ENCODE measurements at regions not wholly inside any gene's neighbourhood (a gene's known extent, or its start where the extent isn't known, plus 50 kb on each side); places are given as distances from the start of the nearest gene placed in this dataset.

GRCh38 chr3:64924961-64925360, 237.2 kb upstream of the ADAMTS9 start:
- TF ChIP-seq CTCF (IDR thresholded peaks at IDR 0.05; ENCODE audit: insufficient read depth, missing control alignments): no peak
- DNase-seq (ENCODE audit: insufficient read length, low spot score): no peak
- peak; percentile 60 for FAIRE-seq

DNA sequence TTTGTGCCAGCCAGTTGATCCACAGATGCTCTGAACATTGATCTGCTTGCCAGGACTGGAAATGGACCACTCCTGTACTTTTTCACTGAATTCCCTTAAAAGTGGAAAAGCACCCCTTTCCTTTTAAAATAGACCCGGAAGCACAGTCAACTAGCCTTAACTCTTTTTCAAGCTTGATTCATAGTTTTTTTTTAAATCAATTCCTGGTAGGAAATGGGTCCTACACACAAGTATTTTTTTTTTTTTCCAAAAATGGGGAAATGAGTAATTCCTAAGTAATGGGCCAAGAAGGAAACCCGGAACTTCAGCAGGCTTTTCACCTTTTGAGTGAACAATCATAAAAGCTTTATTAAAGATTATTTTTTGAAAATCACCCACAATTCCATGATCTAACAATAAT, 234.4 kb upstream of the ADAMTS9 start:
- DNase-seq (ENCODE audit: insufficient read length, low spot score) (no peak), FAIRE-seq (no peak)
- TF ChIP-seq CTCF (IDR thresholded peaks at IDR 0.05; ENCODE audit: insufficient read depth, missing control alignments): no peak

GRCh38 chr3:64921281-64922065, 233.7 kb upstream of the ADAMTS9 start:
- no peak for DNase-seq (ENCODE audit: insufficient read length, low spot score)
- no peak for FAIRE-seq

DNA sequence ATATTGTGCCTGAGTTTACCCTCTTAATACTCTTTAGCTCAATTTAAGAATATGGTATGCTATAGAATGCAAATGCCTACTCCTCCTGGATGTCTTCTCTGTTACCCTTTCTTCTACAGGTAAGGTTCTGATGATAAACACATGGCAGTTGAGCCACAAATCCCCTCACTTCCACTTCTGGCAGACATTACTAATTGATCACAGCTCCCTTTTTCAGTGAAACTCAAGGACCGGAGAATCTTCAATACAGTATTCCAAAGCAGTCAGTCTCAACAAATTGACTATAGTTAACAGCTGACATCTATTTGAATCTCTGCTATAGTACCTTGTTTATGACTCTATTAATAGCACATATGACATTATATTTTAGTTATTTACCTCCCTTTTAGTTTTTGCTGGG, 232.1 kb upstream of the ADAMTS9 start:
- TF ChIP-seq CTCF (IDR thresholded peaks at IDR 0.05; ENCODE audit: insufficient read depth, missing control alignments): no peak
- no peak for DNase-seq (ENCODE audit: insufficient read length, low spot score)
- no peak for FAIRE-seq

More at GRCh38 chr3:64921281-64922065, 233.7 kb upstream of the ADAMTS9 start:
- TF ChIP-seq CTCF (IDR thresholded peaks at IDR 0.05; ENCODE audit: insufficient read depth, missing control alignments): no peak

GRCh38 chr3:64918989-64919388, 231.2 kb upstream of the ADAMTS9 start:
- DNase-seq (ENCODE audit: insufficient read length, low spot score) (no peak), FAIRE-seq (no peak)
- no peak for TF ChIP-seq CTCF (IDR thresholded peaks at IDR 0.05; ENCODE audit: insufficient read depth, missing control alignments)

- peak; percentile 67 for FAIRE-seq
- DNase-seq (ENCODE audit: insufficient read length, low spot score): no peak
- no peak for TF ChIP-seq CTCF (IDR thresholded peaks at IDR 0.05; ENCODE audit: insufficient read depth, missing control alignments)
These were observed 230.2 kb upstream of the ADAMTS9 start for GRCh38 chr3:64917914-64918453.

- no peak for TF ChIP-seq CTCF (IDR thresholded peaks at IDR 0.05; ENCODE audit: insufficient read depth, missing control alignments)
These were observed 229.1 kb upstream of the ADAMTS9 start for GRCh38 chr3:64916937-64917336.

More at GRCh38 chr3:64916937-64917336, 229.1 kb upstream of the ADAMTS9 start:
- DNase-seq (ENCODE audit: insufficient read length, low spot score) (no peak), FAIRE-seq (no peak)

Measured in D721Med (cell line).